NCI-H2227 (cell line): ENCODE measurements at regions not wholly inside any gene's neighbourhood (a gene's known extent, or its start where the extent isn't known, plus 50 kb on each side); places are given as distances from the start of the nearest gene placed in this dataset.

Experiments used
- DNase-seq: peaks from one replicate; lab custom pipeline; 2025; ENCODE audit not compliant: unreplicated experiment; lab: John Stamatoyannopoulos, UW

DNA sequence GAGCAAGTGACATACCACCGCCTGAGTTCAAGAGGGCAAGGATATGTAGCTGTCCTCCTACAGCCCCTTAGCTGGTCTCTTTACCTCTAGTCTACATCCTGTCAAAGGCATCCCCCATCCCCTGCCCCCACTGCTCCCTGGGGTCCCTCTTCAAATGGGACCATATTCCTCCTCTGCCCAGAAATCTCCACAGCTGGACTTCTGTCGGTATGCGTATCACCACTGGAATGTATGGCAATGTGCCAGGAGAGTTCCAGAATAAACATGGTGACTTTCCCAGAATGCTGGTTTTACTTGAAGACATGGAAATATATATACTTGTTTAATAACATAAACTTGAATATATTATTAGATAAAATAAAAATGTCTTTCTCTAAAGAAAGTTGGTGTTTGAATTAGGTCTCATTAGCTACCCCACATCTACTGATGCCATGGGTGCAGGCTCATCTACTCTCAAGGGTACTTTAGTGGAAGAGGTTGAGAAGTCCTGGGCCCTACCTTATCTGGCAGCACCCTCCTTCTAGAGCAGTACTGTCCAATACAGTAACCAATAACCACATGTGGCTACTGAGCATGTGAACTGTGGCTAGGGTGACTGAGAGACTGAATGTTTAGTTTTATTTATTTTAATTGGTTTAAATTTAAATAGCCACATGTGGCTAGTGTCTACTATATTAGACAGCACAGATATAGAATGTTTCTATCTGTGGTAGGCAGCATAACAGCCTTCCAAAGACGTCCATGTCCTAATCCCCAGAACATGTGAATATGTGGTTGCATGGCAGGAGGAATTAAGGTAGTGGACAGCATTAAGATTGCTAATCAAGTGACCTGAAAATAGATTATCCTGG lies 181.7 kb upstream of the SLC30A5 start:
- DNase-seq: no peak

DNA sequence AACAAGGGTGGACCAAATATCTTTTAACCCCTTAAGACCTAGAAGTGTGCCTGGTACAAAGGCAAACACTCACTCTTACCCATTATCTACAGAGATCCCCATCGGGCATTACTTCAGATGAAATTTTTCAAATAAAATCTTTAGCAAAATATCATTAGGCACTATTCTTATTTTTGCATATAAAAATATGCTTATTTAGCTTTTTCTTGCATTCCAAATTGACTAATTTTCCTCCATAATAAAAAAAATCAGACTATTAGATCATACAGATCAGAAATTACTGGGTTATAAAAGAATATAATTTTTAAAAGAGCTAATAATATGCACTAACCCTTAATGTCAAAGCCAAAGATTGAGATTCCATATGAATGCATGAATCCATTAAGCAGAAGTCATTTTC lies 178.7 kb upstream of the SLC30A5 start:
- no peak for DNase-seq

DNA sequence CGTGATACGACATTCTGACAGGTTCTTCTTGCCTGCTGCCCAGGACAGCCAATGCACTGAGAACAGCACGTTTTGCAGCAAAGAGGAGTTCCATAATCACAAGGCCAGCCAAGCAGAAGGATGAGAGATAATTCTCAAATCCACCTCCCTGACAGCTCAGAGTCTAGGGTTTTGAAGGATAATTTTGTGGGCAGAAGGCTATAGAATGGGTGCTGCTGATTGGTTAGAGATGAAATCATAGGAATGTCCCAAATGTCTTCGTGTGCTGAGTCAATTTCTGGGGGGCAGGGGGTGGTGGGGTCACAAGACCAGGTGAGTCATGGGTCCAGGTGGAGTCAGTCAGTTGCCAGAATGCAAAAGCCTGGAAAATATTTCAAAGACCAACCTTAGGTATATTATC lies 175.5 kb upstream of the SLC30A5 start:
- no peak for DNase-seq

DNA sequence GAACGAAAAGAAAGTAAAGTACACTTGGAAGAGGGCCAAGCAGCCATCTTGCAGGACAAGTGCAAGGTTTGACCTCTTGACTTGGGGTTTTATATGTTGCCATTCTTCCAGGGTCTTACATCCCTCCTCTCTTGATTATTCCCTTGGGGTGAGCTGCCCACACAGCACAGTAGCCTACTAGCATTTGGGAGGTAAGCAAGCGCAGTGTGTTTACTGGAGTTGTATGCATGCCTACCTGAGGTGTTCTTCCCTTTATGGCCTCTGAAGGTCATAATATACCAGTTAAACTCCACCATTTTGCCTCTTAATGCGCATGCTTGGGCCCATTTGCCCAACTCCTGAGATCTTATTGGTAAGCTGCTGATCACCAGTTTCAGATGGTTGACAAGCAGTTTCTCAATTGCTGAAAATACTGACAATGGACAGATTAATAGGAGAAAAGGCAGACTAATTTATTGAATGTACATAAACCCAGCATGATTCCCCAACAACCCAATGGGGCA lies 173.8 kb upstream of the SLC30A5 start:
- no peak for DNase-seq

DNA sequence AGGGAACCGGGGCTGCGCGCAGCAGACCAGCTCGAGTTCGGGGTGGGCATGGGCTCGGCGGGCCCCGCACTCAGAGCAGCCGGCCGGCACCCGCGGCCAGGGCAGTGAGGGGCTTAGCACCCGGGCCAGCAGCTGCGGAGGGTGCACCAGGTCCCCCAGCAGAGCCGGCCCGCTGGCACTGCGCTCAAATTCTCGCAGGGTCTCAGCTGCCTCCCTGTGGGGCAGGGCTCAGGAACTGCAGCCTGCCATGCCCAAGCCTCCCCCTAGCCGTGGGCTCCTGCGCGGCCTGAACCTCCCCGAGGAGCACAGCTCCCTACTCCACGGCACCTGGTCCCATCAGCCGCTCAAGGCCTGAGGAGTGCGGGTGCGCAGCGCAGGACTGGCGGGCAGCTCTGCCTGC lies 172.9 kb upstream of the SLC30A5 start:
- DNase-seq: no peak

DNA sequence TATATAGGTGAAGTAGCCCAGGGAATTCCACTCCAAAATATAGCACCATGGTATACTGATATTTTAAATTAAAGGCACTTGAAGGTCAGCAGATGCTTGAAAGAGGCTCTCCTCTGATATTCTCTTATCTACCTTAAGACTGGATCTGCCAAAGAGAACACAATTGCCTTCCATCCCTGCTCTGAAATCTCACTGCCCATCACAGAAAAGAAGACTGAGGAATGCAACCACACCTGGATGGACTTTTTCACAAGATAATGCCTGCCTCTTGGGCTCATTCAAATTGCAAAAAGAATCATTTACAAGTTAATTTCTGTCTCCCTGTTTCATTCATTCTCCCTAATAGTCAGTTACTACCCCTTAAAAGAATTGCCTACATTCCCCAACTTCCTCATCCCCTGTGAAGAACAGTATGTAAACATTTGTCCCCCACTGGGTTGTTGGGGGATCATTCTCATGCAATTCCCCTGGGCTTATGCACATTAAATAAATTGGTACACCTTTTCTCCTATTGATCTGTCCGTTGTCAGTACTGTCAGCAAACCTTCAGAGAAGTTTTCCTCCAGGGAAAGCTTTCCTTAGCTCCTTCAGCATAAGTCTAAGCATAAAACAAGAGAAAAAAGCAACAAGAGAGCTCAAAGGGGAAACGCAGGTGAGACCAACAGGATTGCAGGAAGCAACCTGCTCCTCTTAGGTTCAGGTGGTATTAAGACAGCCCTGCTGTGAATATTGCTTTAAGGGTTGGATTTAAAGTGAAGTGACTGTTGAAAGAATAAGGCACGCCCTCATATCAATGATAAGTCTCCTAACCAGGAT lies 171.4 kb upstream of the SLC30A5 start:
- DNase-seq: no peak

DNA sequence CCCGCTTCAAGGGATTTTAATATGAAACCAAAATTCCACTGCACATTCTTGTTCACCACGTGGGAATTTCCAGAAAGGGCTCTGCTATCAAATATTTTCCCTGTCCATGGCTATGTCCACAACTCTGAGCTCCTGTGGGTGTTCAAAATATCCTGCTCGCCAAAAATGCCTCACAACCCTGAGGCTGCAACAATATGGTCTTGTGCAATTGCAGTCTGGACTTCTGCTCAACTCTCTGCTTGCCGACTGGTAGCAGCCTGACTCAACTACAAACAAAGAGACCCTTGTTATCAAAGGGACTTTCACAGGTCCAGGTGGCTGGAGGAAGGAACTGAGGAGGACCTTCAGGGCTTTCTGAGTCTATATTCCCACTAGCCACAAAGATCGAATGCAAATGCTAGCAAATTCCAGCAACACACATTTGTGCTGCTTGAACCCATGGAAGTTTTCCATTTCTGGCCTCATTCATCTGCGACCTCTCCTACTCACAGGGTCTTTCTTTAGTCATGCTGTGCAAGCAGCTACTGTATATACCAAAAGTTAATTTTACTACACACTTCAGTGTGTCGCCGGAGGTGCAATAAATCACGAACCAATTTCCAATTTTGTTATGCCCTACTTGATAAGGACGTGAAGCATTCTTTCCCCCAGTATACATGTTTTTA lies 169.2 kb upstream of the SLC30A5 start:
- DNase-seq: no peak

DNA sequence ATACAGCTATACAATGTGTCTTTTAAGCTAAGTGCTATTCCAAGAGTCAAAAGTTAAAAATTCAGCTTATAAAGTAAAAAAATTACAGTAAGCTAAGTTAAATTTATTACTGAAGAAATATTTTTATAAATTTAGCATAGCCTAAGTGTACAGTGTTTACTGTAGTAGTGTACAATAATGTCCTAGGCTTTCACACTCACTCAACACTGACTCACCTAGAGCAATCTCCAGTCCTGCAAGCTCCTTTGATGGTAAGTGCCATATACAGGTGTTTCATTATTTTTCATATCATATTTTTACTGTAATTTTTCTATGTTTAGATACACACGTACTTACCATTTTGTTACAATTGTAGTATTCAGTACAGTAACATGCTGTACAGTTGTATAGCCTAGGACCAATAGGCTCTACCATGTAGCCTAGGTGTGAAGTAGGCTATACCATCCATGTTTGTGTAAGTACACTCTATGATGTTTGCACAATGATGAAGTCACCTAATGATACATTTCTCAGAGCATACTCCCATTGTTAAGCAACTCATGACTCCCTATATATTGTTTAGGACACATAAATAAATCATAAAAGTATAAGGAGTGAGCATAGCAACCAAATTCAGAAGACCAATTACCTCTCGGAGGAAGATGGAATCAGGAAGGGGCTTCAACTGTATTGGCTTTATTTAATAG lies 165.1 kb upstream of the SLC30A5 start:
- DNase-seq: no peak

DNA sequence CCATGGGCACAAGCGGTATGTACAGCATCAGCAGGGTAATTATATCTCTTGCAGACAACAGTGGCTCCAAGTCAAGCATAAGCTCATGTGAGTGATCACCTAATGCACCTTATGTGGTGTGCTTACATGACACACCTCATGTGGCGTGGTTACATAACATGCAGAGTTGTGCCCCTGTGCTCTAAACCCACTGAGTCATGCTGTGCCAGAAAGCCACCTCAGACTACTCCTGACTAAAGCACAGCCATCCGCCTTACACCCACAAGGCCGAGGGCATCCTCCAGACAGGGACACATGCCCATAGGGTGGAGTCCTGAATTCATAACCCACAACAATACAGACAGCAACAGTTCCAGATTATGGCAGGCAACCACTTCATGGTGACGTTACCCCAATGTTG lies 163.7 kb upstream of the SLC30A5 start:
- DNase-seq: no peak

DNA sequence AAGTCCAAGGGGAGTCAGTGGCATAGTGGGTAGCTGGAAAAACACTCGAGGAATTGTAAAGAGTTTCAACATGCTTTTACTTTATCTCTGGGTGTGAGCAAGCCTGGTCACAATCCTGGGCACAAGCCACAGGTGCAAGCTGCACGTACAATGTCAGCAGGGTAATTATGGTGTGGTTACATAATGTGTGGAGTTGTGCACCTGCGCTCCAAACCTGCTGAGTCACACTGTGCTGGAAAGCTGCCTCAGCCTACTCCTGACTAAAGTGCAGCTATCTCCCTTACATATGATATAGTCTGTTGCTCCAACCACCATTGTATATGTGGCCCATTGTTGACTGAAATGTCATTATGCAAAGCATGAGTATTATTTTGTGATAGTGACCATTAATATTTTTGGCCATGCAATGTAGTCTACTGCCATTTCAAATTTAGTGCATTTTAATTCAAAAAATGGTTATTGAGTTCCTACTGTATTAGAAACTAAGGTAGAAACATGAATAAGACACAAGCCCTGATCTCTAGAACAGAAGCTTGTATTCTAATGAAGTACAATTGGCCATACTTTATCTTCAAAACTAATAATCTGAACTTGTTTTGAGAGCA lies 160.9 kb upstream of the SLC30A5 start:
- peak; percentile 1 for DNase-seq

DNA sequence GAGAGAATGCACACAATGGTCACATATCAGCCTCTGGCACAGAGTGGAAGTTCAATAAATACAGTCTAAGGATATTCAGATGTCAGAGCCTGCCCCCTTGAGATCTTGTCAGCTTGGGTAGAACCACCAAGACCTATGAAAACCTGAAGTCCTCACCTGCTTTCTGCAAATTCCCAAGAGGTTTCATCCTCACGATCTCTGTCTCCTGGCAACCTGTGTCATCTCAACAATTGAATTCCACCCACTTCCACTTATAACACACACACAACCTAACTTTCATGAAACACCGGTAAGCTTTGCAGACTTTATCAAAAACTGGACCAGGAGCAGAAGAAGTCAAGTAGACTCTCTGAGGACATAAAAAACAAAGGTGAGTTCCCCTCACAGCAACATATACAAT lies 151.6 kb upstream of the SLC30A5 start:
- DNase-seq: no peak

DNA sequence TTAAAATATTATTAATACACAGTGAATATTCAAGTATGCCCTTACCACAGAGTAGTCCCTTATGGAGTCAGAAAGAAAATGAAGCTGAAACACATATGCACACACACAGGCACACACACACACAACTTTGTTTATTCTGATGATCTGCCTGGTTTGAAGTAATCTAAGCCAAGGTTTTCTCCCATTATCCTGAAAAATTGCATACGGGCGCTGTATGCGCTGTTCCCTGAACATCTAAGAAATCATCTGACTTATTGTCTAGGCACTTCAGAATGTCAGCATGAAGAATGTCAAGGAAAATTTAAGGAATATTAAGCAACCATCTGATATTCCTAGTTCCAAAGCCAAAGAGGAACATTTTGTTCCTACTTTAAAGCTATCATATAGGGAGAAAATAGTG lies 147.1 kb upstream of the SLC30A5 start:
- DNase-seq: no peak

DNA sequence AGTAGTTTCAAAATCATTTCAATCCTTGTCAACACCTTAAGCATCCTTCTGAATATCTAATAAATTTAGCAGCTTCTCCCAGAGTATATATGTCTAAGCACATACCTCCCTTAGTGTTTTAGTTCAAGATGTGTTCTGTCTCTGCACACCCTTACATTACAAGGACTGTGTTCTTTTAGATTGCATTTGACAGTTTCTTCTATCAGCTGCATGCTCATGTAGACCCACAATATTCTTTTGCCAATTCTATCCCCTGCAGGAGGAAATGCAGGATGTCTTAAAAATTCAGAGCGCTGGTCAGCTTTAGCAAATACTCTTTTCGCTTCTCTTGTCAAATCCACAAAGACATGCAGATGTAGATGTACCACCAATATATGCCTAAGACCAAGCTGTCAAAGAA lies 145.8 kb upstream of the SLC30A5 start:
- no peak for DNase-seq

DNA sequence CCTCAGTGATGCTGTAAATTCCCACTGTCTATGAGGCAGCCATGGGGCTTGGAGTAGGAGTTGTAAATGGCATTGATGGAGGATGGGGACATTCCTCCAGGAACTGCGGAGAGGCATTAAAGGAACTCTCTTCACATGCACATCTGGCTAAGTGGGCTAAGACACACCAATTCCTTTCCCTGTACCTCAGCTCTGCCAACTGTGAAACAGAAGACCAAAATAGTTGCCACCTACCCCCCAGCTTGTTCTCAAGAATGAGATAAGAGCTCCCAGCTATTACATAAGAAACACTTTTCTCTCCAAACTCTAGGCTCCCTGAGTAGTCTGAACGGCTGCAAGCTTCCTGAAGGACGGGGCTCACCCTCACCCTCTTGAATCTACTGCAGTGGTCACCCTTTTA lies 144.6 kb upstream of the SLC30A5 start:
- no peak for DNase-seq

DNA sequence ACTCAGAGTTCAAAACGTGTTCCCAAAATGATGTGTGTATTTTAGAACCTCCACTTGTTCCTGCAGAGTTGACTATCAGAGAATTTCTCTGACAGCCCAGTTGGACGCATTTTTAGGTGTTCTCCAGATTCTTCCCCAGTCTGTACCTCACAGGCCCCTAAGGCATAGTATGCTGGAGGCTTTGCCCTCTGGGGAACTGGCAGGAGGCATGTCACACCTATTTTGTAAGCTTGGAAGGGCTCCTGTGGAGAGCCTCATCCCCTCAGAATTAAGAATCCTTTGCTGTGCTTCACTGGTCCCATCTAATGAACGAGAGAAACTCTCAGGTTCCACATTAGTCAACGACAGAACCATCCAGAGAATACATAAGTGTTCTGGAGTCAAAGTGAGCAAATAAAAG lies 144.1 kb upstream of the SLC30A5 start:
- DNase-seq: no peak

DNA sequence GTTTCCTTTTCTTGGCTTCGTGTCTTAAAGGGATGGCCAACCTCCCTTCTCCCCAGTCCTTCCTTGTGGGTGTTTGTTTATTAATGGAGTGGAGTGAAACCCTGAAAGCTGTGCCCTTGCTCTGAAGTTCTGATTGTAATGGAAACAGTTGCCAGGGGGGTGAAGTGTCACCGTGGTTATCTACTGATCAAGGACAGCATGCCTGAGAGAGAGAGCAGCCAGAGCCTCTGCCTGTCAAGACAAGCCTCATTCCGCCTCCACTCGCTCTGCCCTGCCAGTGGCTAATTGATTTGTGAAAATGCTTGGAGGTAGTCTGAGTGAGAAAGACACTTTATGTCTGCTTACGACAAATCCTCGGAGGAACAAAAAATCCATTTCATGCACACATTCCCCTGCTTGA lies 143.7 kb upstream of the SLC30A5 start:
- DNase-seq: peak; percentile 1

DNA sequence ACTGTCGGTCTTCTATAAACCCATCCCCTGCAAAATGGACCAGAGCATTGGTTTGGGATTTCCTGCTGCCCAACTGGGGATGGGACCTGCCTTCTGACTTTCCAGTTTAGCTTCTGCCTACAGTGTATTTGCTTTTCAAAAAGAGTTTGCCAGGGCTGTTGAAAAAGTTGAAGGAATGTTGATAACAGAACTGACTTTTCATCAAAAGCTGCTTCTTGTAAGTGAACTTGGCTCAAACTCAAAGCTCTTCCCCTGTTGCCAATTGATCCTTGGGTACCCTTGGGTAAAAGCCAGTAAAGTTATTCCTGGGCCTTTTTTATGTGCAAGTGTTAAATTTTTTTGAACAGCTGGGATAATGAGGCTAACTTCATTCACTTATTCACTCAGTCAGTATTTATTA lies 142.9 kb upstream of the SLC30A5 start:
- no peak for DNase-seq

DNA sequence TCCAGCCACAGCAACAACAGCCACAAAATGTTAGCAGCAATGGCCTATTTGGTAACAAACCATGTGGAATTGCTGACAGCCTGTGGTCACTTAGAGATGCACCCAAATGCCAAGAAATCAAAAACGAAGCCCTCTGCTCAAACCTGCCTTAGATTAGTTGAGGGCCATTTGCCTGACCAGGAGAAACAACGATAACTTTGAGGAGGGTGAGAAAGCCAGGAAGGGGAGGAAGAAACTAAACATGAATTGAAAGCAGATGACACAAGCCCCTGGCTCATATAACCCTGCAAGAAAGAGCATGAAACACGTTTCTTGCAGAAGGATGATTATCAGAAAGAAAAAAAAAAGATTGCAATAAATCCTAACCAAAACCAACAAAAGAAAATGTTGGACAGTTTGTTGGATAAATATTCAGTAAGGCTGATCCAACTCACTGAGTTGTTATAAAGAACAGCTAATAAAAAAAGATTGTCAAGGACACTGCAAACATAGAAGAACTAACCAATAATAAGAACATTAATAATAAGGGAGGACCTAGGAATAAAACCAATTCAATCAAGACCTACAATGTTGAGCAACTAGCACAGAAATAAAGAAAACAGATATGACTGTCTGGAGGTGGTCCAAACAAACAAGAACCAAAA lies 140.5 kb upstream of the SLC30A5 start:
- no peak for DNase-seq

DNA sequence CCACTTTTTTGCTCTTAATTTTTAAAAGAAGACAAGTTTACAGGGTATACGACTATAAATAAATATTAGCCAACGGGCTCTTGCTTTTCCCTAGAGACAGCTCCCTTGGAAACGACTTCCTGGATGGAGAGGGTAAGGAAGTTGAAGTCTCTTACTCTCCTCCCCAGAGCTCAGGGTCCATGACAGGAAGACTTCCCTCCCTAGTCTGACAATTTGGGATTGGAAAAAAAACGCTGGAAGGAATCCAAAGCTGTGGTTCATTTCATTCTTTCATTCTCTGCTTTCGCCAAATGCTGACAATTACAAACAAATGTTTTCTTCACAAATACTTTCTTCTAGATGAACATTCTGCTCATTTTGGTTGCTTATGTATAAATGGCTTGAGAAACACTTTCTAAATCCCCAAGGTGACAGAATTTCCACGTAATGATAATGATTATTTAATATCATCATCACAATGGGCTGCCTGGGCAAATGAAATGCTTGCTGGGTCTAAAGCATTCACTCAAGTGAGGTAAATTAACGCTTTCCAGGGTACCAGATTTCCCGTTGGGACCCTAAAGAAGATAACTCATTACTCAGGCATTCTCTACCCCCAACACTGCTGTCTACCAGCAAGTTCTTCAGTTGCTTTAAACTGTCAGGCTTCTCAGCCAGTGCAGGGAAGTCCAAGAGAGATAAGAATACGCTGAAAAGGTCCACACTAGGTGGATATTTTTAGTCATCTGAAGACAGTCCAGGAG lies 139.8 kb upstream of the SLC30A5 start:
- no peak for DNase-seq

DNA sequence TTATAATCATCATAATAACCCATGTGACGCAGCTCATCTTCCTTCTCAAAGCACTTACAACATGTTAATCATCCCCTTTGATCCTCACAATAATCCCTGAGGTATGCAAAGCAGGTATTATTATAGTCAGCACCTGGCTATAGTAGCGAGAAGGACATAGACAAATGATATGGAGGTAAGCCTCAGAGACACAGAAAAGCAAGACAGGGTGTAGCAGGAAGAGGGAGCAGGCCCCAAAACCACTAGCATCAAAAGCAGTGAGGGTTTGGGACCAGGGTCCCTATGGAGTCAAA lies 139.2 kb upstream of the SLC30A5 start:
- DNase-seq: no peak
